B cell (primary cell): ENCODE measurements at regions not wholly inside any gene's neighbourhood (a gene's known extent, or its start where the extent isn't known, plus 50 kb on each side); places are given as distances from the start of the nearest gene placed in this dataset.

ENCODE experiments used
- ATAC-seq: fragments of 200-7000 bp; cut with Tn5 transposase; one replicate; pipeline ENCODE4 v1.10.0; 2021; ENCODE audit warnings: low read depth, mild to moderate bottlenecking, moderate number of reproducible peaks, moderate library complexity
- CTCF ChIA-PET: fragments of 350-600 bp; sonication (Branson Sonifier 250); formaldehyde crosslinking; loops from one replicate; lab custom pipeline; 2021; ENCODE audit warnings: antibody characterized with exemption, inconsistent platforms; lab: Charles Lee
- POLR2A ChIA-PET: fragments of 350-600 bp; sonication (Branson Sonifier 250); formaldehyde crosslinking; loops from one replicate; lab custom pipeline; 2021; ENCODE audit warnings: antibody characterized with exemption; lab: Charles Lee
- DNase-seq: peaks from one replicate; pipeline ENCODE4 v3.0.0; 2013
- H2AFZ ChIP-seq: 2 replicates; pipeline ENCODE4 v1.6.1; 2012; ENCODE audit warnings: mild to moderate bottlenecking, low read depth, low read length; ENCODE audit not compliant: insufficient read depth, poor library complexity, severe bottlenecking
- H3K27ac ChIP-seq, 2 donors: 1 replicate in 1 of 2; 2 replicates in 1 of 2; pipeline ENCODE4 v1.5.1; 2012 to 2013; ENCODE audit warnings: low read length in 2 of 2, mild to moderate bottlenecking in 2 of 2, moderate library complexity in 1 of 2
- H3K27me3 ChIP-seq, 4 experiments: fragments of 200-600 bp in 1 of 4; sonication (generic) in 1 of 4; replicated peaks in 1 of 4; 1 replicate in 2 of 4; 2 replicates in 2 of 4; pipeline versions ENCODE4 v1.6.1 to v1.7.0; 2013 to 2016; ENCODE audit warnings: low read length in 3 of 4, mild to moderate bottlenecking in 2 of 4, mixed read lengths in 1 of 4, moderate library complexity in 1 of 4; ENCODE audit not compliant: insufficient read depth in 4 of 4, control insufficient read depth in 3 of 4; ENCODE audit errors: control extremely low read depth in 1 of 4
- H3K36me3 ChIP-seq, 2 experiments: replicated peaks in 1 of 2; 1 replicate in 1 of 2; 2 replicates in 1 of 2; pipeline versions ENCODE4 v1.6.1 to v1.7.1; 2013; ENCODE audit warnings: low read length in 1 of 2; ENCODE audit not compliant: insufficient read depth in 2 of 2, control insufficient read depth in 1 of 2; ENCODE audit errors: control extremely low read depth in 1 of 2, extremely low read depth in 1 of 2
- H3K4me1 ChIP-seq, 2 donors: fragments of 200-600 bp in 1 of 2; sonication (generic) in 1 of 2; 1 replicate in 1 of 2; 2 replicates in 1 of 2; pipeline versions ENCODE4 v1.5.1 to v1.6.1; 2013 to 2017; ENCODE audit warnings: low read length in 2 of 2; ENCODE audit not compliant: control insufficient read depth in 2 of 2, insufficient read depth in 2 of 2
- H3K4me2 ChIP-seq: replicated peaks from 2 replicates; pipeline ENCODE3; 2012; ENCODE audit warnings: mild to moderate bottlenecking, low read depth, low read length; ENCODE audit not compliant: poor library complexity, severe bottlenecking
- H3K4me3 ChIP-seq, 5 experiments: fragments of 200-600 bp in 1 of 5; sonication (generic) in 1 of 5; 1 replicate in 3 of 5; 2 replicates in 2 of 5; pipeline versions ENCODE4 v1.5.1 to v1.7.0; 2011 to 2016; ENCODE audit warnings: low read length in 4 of 5, mild to moderate bottlenecking in 4 of 5, low read depth in 2 of 5, control low read depth in 1 of 5, moderate library complexity in 1 of 5; ENCODE audit not compliant: insufficient read depth in 1 of 5; ENCODE audit errors: control extremely low read depth in 1 of 5, extremely low read depth in 1 of 5
- H3K79me2 ChIP-seq: fragments of 200-600 bp; sonication (generic); one replicate; pipeline ENCODE4 v1.6.0; 2016; ENCODE audit warnings: low read length; ENCODE audit not compliant: control insufficient read depth, insufficient read depth
- H3K9ac ChIP-seq: fragments of 200-600 bp; sonication (generic); 2 replicates; pipeline ENCODE4 v1.6.1; 2017; ENCODE audit warnings: mild to moderate bottlenecking, low read length, moderate library complexity
- H3K9me3 ChIP-seq, 3 donors: one replicate each; pipeline versions ENCODE4 v1.6.1 to v1.7.1; 2013; ENCODE audit warnings: low read length in 2 of 3; ENCODE audit not compliant: control insufficient read depth in 2 of 3, insufficient read depth in 1 of 3; ENCODE audit errors: control extremely low read depth in 1 of 3
- H4K20me1 ChIP-seq: 2 replicates; pipeline ENCODE4 v1.6.0; 2012; ENCODE audit warnings: mild to moderate bottlenecking, low read length; ENCODE audit not compliant: insufficient read depth, control insufficient read depth, poor library complexity, severe bottlenecking
- H3K27ac Mint-ChIP-seq: one replicate; pipeline ENCODE4 v1.8.0; 2021; ENCODE audit warnings: mixed read lengths
- H3K27me3 Mint-ChIP-seq: one replicate; pipeline ENCODE4 v1.8.0; 2021; ENCODE audit warnings: mixed read lengths
- H3K4me1 Mint-ChIP-seq: one replicate; pipeline ENCODE4 v1.8.0; 2021; ENCODE audit warnings: mixed read lengths
- H3K4me3 Mint-ChIP-seq: one replicate; pipeline ENCODE4 v1.8.0; 2021; ENCODE audit warnings: mixed read lengths
- H3K9me3 Mint-ChIP-seq: one replicate; pipeline ENCODE4 v1.8.0; 2022; ENCODE audit warnings: mixed read lengths; ENCODE audit not compliant: insufficient read depth
- CTCF ChIP-seq: fragments of 200-600 bp; IDR thresholded peaks from one replicate; pipeline ENCODE4 v1.8.0; 2022; ENCODE audit warnings: antibody characterized with exemption, mild to moderate bottlenecking
- EZH2 ChIP-seq: IDR thresholded peaks from 2 replicates; pipeline ENCODE4 v1.6.1; 2012; ENCODE audit warnings: borderline replicate concordance, low read depth, mild to moderate bottlenecking, moderate library complexity, low read length; ENCODE audit not compliant: insufficient read depth, poor library complexity, severe bottlenecking
- WGBS: methylation state at CpG from one replicate; pipeline ENCODE4 v1.1.5; 2013; ENCODE audit warnings: missing lambda C conversion rate; ENCODE audit not compliant: insufficient coverage; 5-methylcytosine and 5-hydroxymethylcytosine counted together
- intact Hi-C: fragments of 100-400 bp; cut with micrococcal nuclease; formaldehyde crosslinking; loops from one replicate; pipeline ENCODE4 v1.10.0; 2022

GRCh38 chr20:60107621-60108390 is 149.6 kb downstream of the CDH26 start:
- H3K79me2 ChIP-seq = no peaks in the 10 kb centered on the region
- Mint-ChIP-seq H3K27ac (no peak overlapping the region), H3K4me3 (no peak overlapping the region), H3K4me1 (no peaks in the 10 kb centered on the region), H3K9me3 (no peaks in the 10 kb centered on the region), H3K27me3 (no peaks in the 10 kb centered on the region)
- WGBS = 89% methylated on average over 7 of the region's 10 CpGs
- ChIA-PET POLR2A (no interaction called here), CTCF (no interaction called here)
- H3K27ac ChIP-seq = no peak overlapping the region
- H3K9ac ChIP-seq = no peak overlapping the region
- DNase-seq (no peak), ATAC-seq (no peak)
- no peaks in the 10 kb centered on the region for H4K20me1 ChIP-seq
- no peaks in the 10 kb centered on the region for H3K36me3 ChIP-seq
- H3K27me3 ChIP-seq = no peaks in the 10 kb centered on the region
- H3K9me3 ChIP-seq = no peaks in the 10 kb centered on the region
- intact Hi-C loops = no loop called here
- H3K4me2 ChIP-seq = no peak overlapping the region
- no peaks in the 10 kb centered on the region for H3K4me1 ChIP-seq
- no peak overlapping the region for H2AFZ ChIP-seq
- H3K4me3 ChIP-seq = no peak overlapping the region
- TF ChIP-seq EZH2 (no peak), CTCF (no peak)

- CTCF ChIA-PET = interaction anchor here (0.7 kb wide), 1 partner anchor 12 kb away, joined by 4 read pairs; no protein-coding TSS in a partner anchor
- DNase-seq = no peak
- H4K20me1 ChIP-seq = no peaks in the 10 kb centered on the region
- Mint-ChIP-seq H3K27me3 (no peaks in the 10 kb centered on the region), H3K4me3 (no peak overlapping the region), H3K9me3 (no peaks in the 10 kb centered on the region), H3K4me1 (no peaks in the 10 kb centered on the region), H3K27ac (no peak overlapping the region)
- H3K27ac ChIP-seq = no peak overlapping the region
- TF ChIP-seq EZH2 (no peak), CTCF (no peak)
- intact Hi-C loops = no loop called here
- H3K4me3 ChIP-seq = no peak overlapping the region
- no peaks in the 10 kb centered on the region for H3K36me3 ChIP-seq
- no peak overlapping the region for H3K4me2 ChIP-seq
- no peak overlapping the region for H3K9ac ChIP-seq
- WGBS = 90% methylated on average over 2 of the region's 5 CpGs
- H3K4me1 ChIP-seq = no peaks in the 10 kb centered on the region
- POLR2A ChIA-PET = no interaction called here
- no peak for ATAC-seq
- no peaks in the 10 kb centered on the region for H3K27me3 ChIP-seq
- H3K79me2 ChIP-seq = no peaks in the 10 kb centered on the region
- H2AFZ ChIP-seq = no peak overlapping the region
- no peaks in the 10 kb centered on the region for H3K9me3 ChIP-seq
Observed at GRCh38 chr20:60108397-60108796, 150.2 kb downstream of the CDH26 start.
